Tibial artery (tissue), 4 donors: ENCODE measurements at regions not wholly inside any gene's neighbourhood (a gene's known extent, or its start where the extent isn't known, plus 50 kb on each side); places are given as distances from the start of the nearest gene placed in this dataset.

Experiments used
- DNase-seq, 2 donors: peaks; one replicate each; pipeline ENCODE4 v3.0.0-alpha.2; 2019
- H3K27ac ChIP-seq, 2 donors: fragments of 200-600 bp; sonication (generic) in 1 of 2; 1 replicate in 1 of 2; 2 replicates in 1 of 2; pipeline ENCODE4 v1.5.1; 2018 to 2019; ENCODE audit warnings: mild to moderate bottlenecking in 1 of 2
- H3K27me3 ChIP-seq, 2 donors: fragments of 200-600 bp; sonication (generic) in 1 of 2; one replicate each; pipeline versions ENCODE4 v1.5.1 to v1.6.0; 2016 to 2019
- H3K36me3 ChIP-seq, 3 donors: fragments of 200-600 bp; sonication (generic) in 2 of 3; one replicate each; pipeline ENCODE4 v1.5.1; 2016 to 2019; ENCODE audit warnings: mild to moderate bottlenecking in 2 of 3
- H3K4me1 ChIP-seq, 4 donors: fragments of 200-600 bp; sonication (generic) in 2 of 4; 1 replicate in 3 of 4; 2 replicates in 1 of 4; pipeline ENCODE4 v1.5.1; 2016 to 2019
- H3K4me3 ChIP-seq, 2 donors: fragments of 200-600 bp; sonication (generic) in 1 of 2; 1 replicate in 1 of 2; 2 replicates in 1 of 2; pipeline ENCODE4 v1.5.1; 2018 to 2019; ENCODE audit warnings: mild to moderate bottlenecking in 2 of 2
- H3K9me3 ChIP-seq, 3 donors: fragments of 200-600 bp; sonication (generic) in 1 of 3; one replicate each; pipeline ENCODE4 v1.5.1; 2016 to 2019
- CTCF ChIP-seq, 2 experiments: fragments of 200-600 bp in 1 of 2; fragments of 450-650 bp in 1 of 2; IDR thresholded peaks; one replicate each; pipeline ENCODE4 v1.5.1; 2017 to 2019; ENCODE audit warnings: antibody characterized with exemption in 2 of 2, mild to moderate bottlenecking in 1 of 2, moderate library complexity in 1 of 2
- intact Hi-C: fragments of 100-400 bp; cut with DNase I; formaldehyde crosslinking; loops from one replicate; pipeline ENCODE4 v1.15.0; 2023; ENCODE audit warnings: low total_unique reads

- H3K4me1 ChIP-seq = no peaks in the 10 kb centered on the region
- no peaks in the 10 kb centered on the region for H3K9me3 ChIP-seq
- intact Hi-C loops = no loop called here
- H3K4me3 ChIP-seq = no peak overlapping the region
- H3K27me3 ChIP-seq = no peaks in the 10 kb centered on the region
- no peak overlapping the region for H3K27ac ChIP-seq
- TF ChIP-seq CTCF (IDR thresholded peaks at IDR 0.05) = no peak
- no peaks in the 10 kb centered on the region for H3K36me3 ChIP-seq
- no peak for DNase-seq
Observed at GRCh38 chr7:26449175-26450165, 157.8 kb downstream of the SNX10 start.

GRCh38 chr7:26451997-26452396 lies 160.3 kb downstream of the SNX10 start:
- Histone ChIP-seq H3K27me3 (no peaks in the 10 kb centered on the region), H3K36me3 (no peaks in the 10 kb centered on the region), H3K9me3 (no peaks in the 10 kb centered on the region), H3K4me1 (no peaks in the 10 kb centered on the region), H3K27ac (no peak overlapping the region), H3K4me3 (no peak overlapping the region)
- DNase-seq = no peak
- intact Hi-C loops = no loop called here
- TF ChIP-seq CTCF (IDR thresholded peaks at IDR 0.05) = no peak

- intact Hi-C loops = no loop called here
Observed at GRCh38 chr7:26454180-26454579, 162.5 kb downstream of the SNX10 start.

GRCh38 chr7:26457696-26458327 lies 166.2 kb downstream of the SNX10 start:
- Histone ChIP-seq H3K27ac (no peak overlapping the region), H3K27me3 (no peaks in the 10 kb centered on the region), H3K4me3 (no peak overlapping the region)

More at GRCh38 chr7:26454180-26454579, 162.5 kb downstream of the SNX10 start:
- H3K27ac ChIP-seq = no peak overlapping the region
- H3K27me3 ChIP-seq = no peaks in the 10 kb centered on the region
- DNase-seq = no peak
- no peak for TF ChIP-seq CTCF (IDR thresholded peaks at IDR 0.05)
- H3K9me3 ChIP-seq = no peaks in the 10 kb centered on the region
- H3K36me3 ChIP-seq = no peaks in the 10 kb centered on the region
- no peak overlapping the region for H3K4me3 ChIP-seq
- no peaks in the 10 kb centered on the region for H3K4me1 ChIP-seq

More at GRCh38 chr7:26457696-26458327, 166.2 kb downstream of the SNX10 start:
- H3K36me3 ChIP-seq = no peaks in the 10 kb centered on the region
- no peaks in the 10 kb centered on the region for H3K9me3 ChIP-seq
- intact Hi-C loops = no loop called here
- no peak for DNase-seq
- no peaks in the 10 kb centered on the region for H3K4me1 ChIP-seq
- TF ChIP-seq CTCF (IDR thresholded peaks at IDR 0.05) = no peak
